ENCODE measurements at regions not wholly inside any gene's neighbourhood (a gene's known extent, or its start where the extent isn't known, plus 50 kb on each side); places are given as distances from the start of the nearest gene placed in this dataset.
A peak's percentile ranks its signal among the peaks of the same experiment; 100 is the strongest.
"Not testable (repeated sequence)": the region's sequence is repeated elsewhere in the genome, so short reads cannot be mapped to it uniquely, and the experiment has no call there.

GRCh38 chr12:14214495-14214894 lies 151.0 kb upstream of the ATF7IP start:
- H3K27ac ChIP-seq (ENCODE audit: low read depth in 2 of 2, low read length in 2 of 2), result no peak overlapping the region
- FAIRE-seq (no peak), DNase-seq (peak in 1 of 5 donors; percentile 12)
- H3K4me1 ChIP-seq (ENCODE audit: control insufficient read depth in 2 of 3, insufficient read depth in 2 of 3, low read depth in 1 of 3, low read length in 3 of 3), result peaks cover 0 to 12% (median 4%) of the 10 kb centered on the region in 3 donors
- no peaks in the 10 kb centered on the region for H3K27me3 ChIP-seq (ENCODE audit: control insufficient read depth, insufficient read depth, low read length)
- no peak for TF ChIP-seq CTCF (IDR thresholded peaks at IDR 0.05; ENCODE audit: borderline replicate concordance, extremely low read depth, insufficient read depth)
- H3K4me3 ChIP-seq (ENCODE audit: low read length in 3 of 3), result no peak overlapping the region
- H3K9ac ChIP-seq (ENCODE audit: low read length in 3 of 3), result no peak overlapping the region
- no peaks in the 10 kb centered on the region for H3K36me3 ChIP-seq (ENCODE audit: control insufficient read depth in 2 of 3, insufficient read depth in 3 of 3, low read length in 3 of 3)
- H3K9me3 ChIP-seq (ENCODE audit: control insufficient read depth in 2 of 3, insufficient read depth in 1 of 3, low read length in 3 of 3), result no peaks in the 10 kb centered on the region
- intact Hi-C loops (cut with DNase I), result no loop called here

- not testable (repeated sequence) for FAIRE-seq; H3K27me3 ChIP-seq (ENCODE audit: control insufficient read depth, insufficient read depth, low read length)
These were observed 149.5 kb upstream of the ATF7IP start for GRCh38 chr12:14215949-14216348.

GRCh38 chr12:14216405-14217294 lies 148.8 kb upstream of the ATF7IP start:
- H3K9ac ChIP-seq (ENCODE audit: low read length in 3 of 3), result peak overlapping the region in 1 of 3 donors; percentile 46
- peak overlapping the region in 2 of 3 donors; percentile 39 to 61 for H3K4me3 ChIP-seq (ENCODE audit: low read length in 3 of 3)
- peak overlapping the region in 1 of 2 donors; percentile 13 for H3K27ac ChIP-seq (ENCODE audit: low read depth in 2 of 2, low read length in 2 of 2)
- FAIRE-seq (no peak), DNase-seq (peak in 1 of 5 donors; percentile 58)
- H3K4me1 ChIP-seq (ENCODE audit: control insufficient read depth in 2 of 3, insufficient read depth in 2 of 3, low read depth in 1 of 3, low read length in 3 of 3), result peaks cover 0 to 10% (median 4%) of the 10 kb centered on the region in 3 donors
- no peaks in the 10 kb centered on the region for H3K9me3 ChIP-seq (ENCODE audit: control insufficient read depth in 2 of 3, insufficient read depth in 1 of 3, low read length in 3 of 3)
- intact Hi-C loops (cut with DNase I), result no loop called here
- H3K27me3 ChIP-seq (ENCODE audit: control insufficient read depth, insufficient read depth, low read length), result no peaks in the 10 kb centered on the region
- TF ChIP-seq CTCF (IDR thresholded peaks at IDR 0.05; ENCODE audit: borderline replicate concordance, extremely low read depth, insufficient read depth), result no peak
- H3K36me3 ChIP-seq (ENCODE audit: control insufficient read depth in 2 of 3, insufficient read depth in 3 of 3, low read length in 3 of 3), result no peaks in the 10 kb centered on the region

More at GRCh38 chr12:14215949-14216348, 149.5 kb upstream of the ATF7IP start:
- H3K9ac ChIP-seq (ENCODE audit: low read length in 3 of 3); H3K9me3 ChIP-seq (ENCODE audit: control insufficient read depth in 2 of 3, insufficient read depth in 1 of 3, low read length in 3 of 3); intact Hi-C loops (cut with DNase I); H3K27ac ChIP-seq (ENCODE audit: low read depth in 2 of 2, low read length in 2 of 2); H3K36me3 ChIP-seq (ENCODE audit: control insufficient read depth in 2 of 3, insufficient read depth in 3 of 3, low read length in 3 of 3); DNase-seq: not testable (repeated sequence)
- H3K4me1 ChIP-seq (ENCODE audit: control insufficient read depth in 2 of 3, insufficient read depth in 2 of 3, low read depth in 1 of 3, low read length in 3 of 3), result peaks cover 0 to 12% (median 4%) of the 10 kb centered on the region in 3 donors
- peak overlapping the region in 1 of 3 donors; percentile 39 for H3K4me3 ChIP-seq (ENCODE audit: low read length in 3 of 3)

- Histone ChIP-seq H3K4me3 (ENCODE audit: low read length in 3 of 3) (no peak overlapping the region), H3K4me1 (ENCODE audit: control insufficient read depth in 2 of 3, insufficient read depth in 2 of 3, low read depth in 1 of 3, low read length in 3 of 3) (peaks cover 0 to 4% (median 2%) of the 10 kb centered on the region in 3 donors), H3K9me3 (ENCODE audit: control insufficient read depth in 2 of 3, insufficient read depth in 1 of 3, low read length in 3 of 3) (no peaks in the 10 kb centered on the region), H3K27me3 (ENCODE audit: control insufficient read depth, insufficient read depth, low read length) (no peaks in the 10 kb centered on the region), H3K9ac (ENCODE audit: low read length in 3 of 3) (no peak overlapping the region), H3K36me3 (ENCODE audit: control insufficient read depth in 2 of 3, insufficient read depth in 3 of 3, low read length in 3 of 3) (no peaks in the 10 kb centered on the region), H3K27ac (ENCODE audit: low read depth in 2 of 2, low read length in 2 of 2) (no peak overlapping the region)
- FAIRE-seq (no peak), DNase-seq (no peak)
- intact Hi-C loops (cut with DNase I), result no loop called here
- no peak for TF ChIP-seq CTCF (IDR thresholded peaks at IDR 0.05; ENCODE audit: borderline replicate concordance, extremely low read depth, insufficient read depth)
These were observed 146.3 kb upstream of the ATF7IP start for GRCh38 chr12:14219156-14219555.

GRCh38 chr12:14219670-14220069 lies 145.8 kb upstream of the ATF7IP start:
- H3K9ac ChIP-seq (ENCODE audit: low read length in 3 of 3); H3K4me1 ChIP-seq (ENCODE audit: control insufficient read depth in 2 of 3, insufficient read depth in 2 of 3, low read depth in 1 of 3, low read length in 3 of 3); H3K27ac ChIP-seq (ENCODE audit: low read depth in 2 of 2, low read length in 2 of 2); H3K4me3 ChIP-seq (ENCODE audit: low read length in 3 of 3); intact Hi-C loops (cut with DNase I); H3K9me3 ChIP-seq (ENCODE audit: control insufficient read depth in 2 of 3, insufficient read depth in 1 of 3, low read length in 3 of 3); DNase-seq; H3K36me3 ChIP-seq (ENCODE audit: control insufficient read depth in 2 of 3, insufficient read depth in 3 of 3, low read length in 3 of 3); H3K27me3 ChIP-seq (ENCODE audit: control insufficient read depth, insufficient read depth, low read length); FAIRE-seq: not testable (repeated sequence)
